GM23248 (cell line): ENCODE measurements at regions not wholly inside any gene's neighbourhood (a gene's known extent, or its start where the extent isn't known, plus 50 kb on each side); places are given as distances from the start of the nearest gene placed in this dataset.

Experiments used
- EZH2 ChIP-seq: fragments of 200-600 bp; sonication (generic); IDR thresholded peaks from 2 replicates; pipeline ENCODE4 v1.6.1; 2018; ENCODE audit warnings: antibody characterized with exemption, mild to moderate bottlenecking; ENCODE audit not compliant: insufficient read depth, poor library complexity, severe bottlenecking
- EZH2phosphoT487 ChIP-seq: fragments of 200-600 bp; sonication (generic); IDR thresholded peaks from 2 replicates; pipeline ENCODE4 v1.6.1; 2018; ENCODE audit warnings: antibody characterized with exemption, moderate library complexity, mild to moderate bottlenecking, low read depth; ENCODE audit not compliant: insufficient read depth

DNA sequence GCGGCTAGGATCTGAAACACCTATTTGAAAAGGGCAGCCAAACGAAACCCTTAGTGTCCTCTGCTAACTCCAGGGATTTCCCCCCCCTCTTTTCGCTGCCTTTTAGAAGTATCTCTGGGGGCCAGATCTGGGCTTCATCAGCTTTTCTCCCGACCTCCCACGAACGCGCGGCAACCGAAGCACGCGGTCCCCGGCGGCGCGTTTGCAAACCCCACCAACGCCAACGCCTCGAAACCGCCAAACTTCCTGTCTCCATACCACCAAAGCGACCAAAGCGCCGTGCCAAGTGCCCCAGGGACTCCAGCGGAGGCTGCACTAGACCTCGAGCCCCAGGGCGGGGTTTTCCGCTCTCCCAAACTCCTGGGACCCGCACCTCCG lies 155.8 kb upstream of the FRMD4B start:
- TF ChIP-seq EZH2 (peak; percentile 28), EZH2phosphoT487 (no peak)
